Upper lobe of left lung (tissue), 6 donors: ENCODE measurements at regions not wholly inside any gene's neighbourhood (a gene's known extent, or its start where the extent isn't known, plus 50 kb on each side); places are given as distances from the start of the nearest gene placed in this dataset.
A peak's percentile ranks its signal among the peaks of the same experiment; 100 is the strongest.

ENCODE experiments used
- ATAC-seq, 2 donors: fragments of 200-7000 bp; cut with Tn5 transposase; one replicate each; pipeline ENCODE4 v1.9.1; 2022; ENCODE audit warnings: mild to moderate bottlenecking in 2 of 2, moderate library complexity in 2 of 2; ENCODE audit not compliant: low FRiP score in 2 of 2
- DNase-seq, 2 donors: peaks; one replicate each; pipeline ENCODE4 v3.0.0-alpha.2; 2019 to 2020
- H3K27ac ChIP-seq, 4 donors: fragments of 200-600 bp; sonication (generic); one replicate each; pipeline ENCODE4 v1.5.1; 2016 to 2019
- H3K27me3 ChIP-seq, 4 donors: fragments of 200-600 bp; sonication (generic); one replicate each; pipeline ENCODE4 v1.5.1; 2017 to 2019
- H3K36me3 ChIP-seq, 4 donors: fragments of 200-600 bp; sonication (generic); one replicate each; pipeline ENCODE4 v1.5.1; 2016 to 2019
- H3K4me1 ChIP-seq, 4 donors: fragments of 200-600 bp; sonication (generic); one replicate each; pipeline ENCODE4 v1.5.1; 2018 to 2019
- H3K4me3 ChIP-seq, 4 donors: fragments of 200-600 bp; sonication (generic); one replicate each; pipeline ENCODE4 v1.5.1; 2017 to 2019; ENCODE audit warnings: mild to moderate bottlenecking in 2 of 4, moderate library complexity in 1 of 4
- H3K9me3 ChIP-seq, 4 donors: fragments of 200-600 bp; sonication (generic); one replicate each; pipeline ENCODE4 v1.5.1; 2018 to 2019
- CTCF ChIP-seq, 6 experiments: fragments of 450-650 bp in 4 of 6; fragments of 200-600 bp in 2 of 6; sonication (generic) in 2 of 6; IDR thresholded peaks; one replicate each; pipeline ENCODE4 v1.5.1; 2016 to 2019; ENCODE audit warnings: antibody characterized with exemption in 6 of 6
- EP300 ChIP-seq, 4 donors: sonication (generic); formaldehyde crosslinking; IDR thresholded peaks; one replicate each; pipeline ENCODE4 v1.5.1; 2017; ENCODE audit warnings: antibody characterized with exemption in 4 of 4, control low read depth in 2 of 4
- POLR2A ChIP-seq, 4 donors: fragments of 450-650 bp; IDR thresholded peaks; one replicate each; pipeline ENCODE4 v1.5.1; 2016 to 2017; ENCODE audit warnings: antibody characterized with exemption in 4 of 4, mild to moderate bottlenecking in 2 of 4
- POLR2AphosphoS5 ChIP-seq, 2 donors: sonication (generic); formaldehyde crosslinking; IDR thresholded peaks; one replicate each; pipeline ENCODE4 v1.5.1; 2017; ENCODE audit warnings: antibody characterized with exemption in 2 of 2
- WGBS, 2 donors: methylation state at CpG; one replicate each; pipeline ENCODE4 v1.1.5; 2017 to 2018; 5-methylcytosine and 5-hydroxymethylcytosine counted together
- donor health status: DM: no; HTN: no; CAD: no; lungs with moderate emphysema.
- donor health status: DM: no; HTN: yes; CAD: no; lungs with severe emphysema.

- 74 to 83% methylated on average over 4 of the region's 4 CpGs for WGBS, 2 donors
- Histone ChIP-seq H3K27me3 (no peaks in the 10 kb centered on the region), H3K36me3 (no peaks in the 10 kb centered on the region), H3K4me1 (no peaks in the 10 kb centered on the region), H3K27ac (no peak overlapping the region), H3K9me3 (no peaks in the 10 kb centered on the region), H3K4me3 (no peak overlapping the region)
- ATAC-seq (no peak), DNase-seq (no peak)
- TF ChIP-seq POLR2AphosphoS5 (IDR thresholded peaks at IDR 0.05), result no peak
- no peak for TF ChIP-seq POLR2A (IDR thresholded peaks at IDR 0.05)
- no peak for TF ChIP-seq CTCF (IDR thresholded peaks at IDR 0.05)
- TF ChIP-seq EP300 (IDR thresholded peaks at IDR 0.05), result no peak
These were observed 146.8 kb upstream of the SOX9 start for GRCh38 chr17:71974051-71974450.

- 39 to 40% methylated on average over 11 to 13 of the region's 13 CpGs for WGBS, 2 donors
- Histone ChIP-seq H3K27ac (peak overlapping the region in 2 of 4 donors; percentile 35 to 49), H3K4me3 (peak overlapping the region in 3 of 4 donors; percentile 7 to 34 (median 25)), H3K36me3 (no peaks in the 10 kb centered on the region), H3K4me1 (no peaks in the 10 kb centered on the region), H3K9me3 (no peaks in the 10 kb centered on the region), H3K27me3 (no peaks in the 10 kb centered on the region)
- peak in 1 of 2 donors; percentile 94 for ATAC-seq
- TF ChIP-seq CTCF (IDR thresholded peaks at IDR 0.05) (no peak), EP300 (IDR thresholded peaks at IDR 0.05) (no peak)
- DNase-seq, result no peak
These were observed 145.5 kb upstream of the SOX9 start for GRCh38 chr17:71975331-71975801.

GRCh38 chr17:71976011-71976649 is 144.7 kb upstream of the SOX9 start:
- no peaks in the 10 kb centered on the region for H3K27me3 ChIP-seq
- TF ChIP-seq CTCF (IDR thresholded peaks at IDR 0.05) (no peak), EP300 (IDR thresholded peaks at IDR 0.05) (no peak), POLR2A (IDR thresholded peaks at IDR 0.05) (no peak), POLR2AphosphoS5 (IDR thresholded peaks at IDR 0.05) (no peak)
- H3K36me3 ChIP-seq, result no peaks in the 10 kb centered on the region
- no peak overlapping the region for H3K4me3 ChIP-seq
- H3K27ac ChIP-seq, result no peak overlapping the region
- H3K9me3 ChIP-seq, result no peaks in the 10 kb centered on the region
- ATAC-seq, result peak; percentile 69 to 95
- no peaks in the 10 kb centered on the region for H3K4me1 ChIP-seq
- peak in 1 of 2 donors; percentile 22 for DNase-seq
- 47 to 64% methylated on average over 7 to 15 of the region's 15 CpGs for WGBS, 2 donors

- TF ChIP-seq POLR2A (IDR thresholded peaks at IDR 0.05) (no peak), POLR2AphosphoS5 (IDR thresholded peaks at IDR 0.05) (no peak)
- Histone ChIP-seq H3K4me1 (no peaks in the 10 kb centered on the region), H3K27ac (no peak overlapping the region), H3K4me3 (no peak overlapping the region), H3K9me3 (no peaks in the 10 kb centered on the region), H3K36me3 (no peaks in the 10 kb centered on the region), H3K27me3 (no peaks in the 10 kb centered on the region)
- ATAC-seq (no peak), DNase-seq (no peak)
- WGBS, 2 donors, result 64 to 68% methylated on average over 5 of the region's 5 CpGs
These were observed 142.4 kb upstream of the SOX9 start for GRCh38 chr17:71978435-71978834.

GRCh38 chr17:71980171-71980570 is 140.6 kb upstream of the SOX9 start:
- no peaks in the 10 kb centered on the region for H3K36me3 ChIP-seq

More at GRCh38 chr17:71980171-71980570, 140.6 kb upstream of the SOX9 start:
- Histone ChIP-seq H3K4me1 (no peaks in the 10 kb centered on the region), H3K27ac (no peak overlapping the region), H3K4me3 (no peak overlapping the region), H3K27me3 (no peaks in the 10 kb centered on the region), H3K9me3 (no peaks in the 10 kb centered on the region)
- TF ChIP-seq POLR2AphosphoS5 (IDR thresholded peaks at IDR 0.05) (no peak), EP300 (IDR thresholded peaks at IDR 0.05) (no peak), POLR2A (IDR thresholded peaks at IDR 0.05) (no peak), CTCF (IDR thresholded peaks at IDR 0.05) (no peak)
- DNase-seq, result no peak
- no peak for ATAC-seq
